ENCODE measurements at regions not wholly inside any gene's neighbourhood (a gene's known extent, or its start where the extent isn't known, plus 50 kb on each side); places are given as distances from the start of the nearest gene placed in this dataset.

DNA sequence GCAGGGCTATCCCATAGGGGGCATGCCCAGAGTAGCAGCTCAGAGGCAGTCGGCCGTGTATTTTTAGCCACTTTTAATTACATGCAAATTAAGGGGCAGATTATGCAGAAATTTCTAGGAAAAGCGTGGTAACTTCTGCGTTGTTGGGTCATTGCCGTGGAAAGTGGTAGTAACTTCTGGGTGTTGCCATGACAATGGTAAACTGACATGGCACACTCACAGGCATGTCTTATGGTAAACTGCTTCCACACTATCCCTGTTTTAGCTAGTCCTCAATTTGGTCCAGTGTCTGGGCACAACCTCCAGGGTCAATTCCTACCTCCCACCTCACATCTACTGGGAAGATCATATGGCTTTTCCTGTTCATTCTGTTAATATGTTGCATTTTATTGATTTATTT, 428.9 kb upstream of the FANCL start:
- CTCF ChIA-PET, result no interaction called here
- H3K36me3 ChIP-seq (ENCODE audit: control insufficient read depth, insufficient read depth, low read length), result no peaks in the 10 kb centered on the region
- TF ChIP-seq CTCF (IDR thresholded peaks at IDR 0.05; ENCODE audit: insufficient read depth, low read depth, low read length), result no peak
- no peak overlapping the region for H3K4me3 ChIP-seq (ENCODE audit: low read depth, low read length)
- H3K27me3 ChIP-seq (ENCODE audit: control insufficient read depth, insufficient read depth, low read length), result no peaks in the 10 kb centered on the region
- no peak for DNase-seq (ENCODE audit: low read depth)
- POLR2A ChIA-PET, result no interaction called here

GRCh38 chr2:58667137-58667774, 426.1 kb upstream of the FANCL start:
- H3K36me3 ChIP-seq (ENCODE audit: control insufficient read depth, insufficient read depth, low read length), result no peaks in the 10 kb centered on the region
- ChIA-PET CTCF (interaction anchor here (0.6 to 1.2 kb wide), 2 partner anchors 24 to 96 kb away, joined by 3 read pairs; no protein-coding TSS in a partner anchor), POLR2A (no interaction called here)
- no peak for TF ChIP-seq CTCF (IDR thresholded peaks at IDR 0.05; ENCODE audit: insufficient read depth, low read depth, low read length)
- no peaks in the 10 kb centered on the region for H3K27me3 ChIP-seq (ENCODE audit: control insufficient read depth, insufficient read depth, low read length)
- no peak for DNase-seq (ENCODE audit: low read depth)
- no peak overlapping the region for H3K4me3 ChIP-seq (ENCODE audit: low read depth, low read length)

DNA sequence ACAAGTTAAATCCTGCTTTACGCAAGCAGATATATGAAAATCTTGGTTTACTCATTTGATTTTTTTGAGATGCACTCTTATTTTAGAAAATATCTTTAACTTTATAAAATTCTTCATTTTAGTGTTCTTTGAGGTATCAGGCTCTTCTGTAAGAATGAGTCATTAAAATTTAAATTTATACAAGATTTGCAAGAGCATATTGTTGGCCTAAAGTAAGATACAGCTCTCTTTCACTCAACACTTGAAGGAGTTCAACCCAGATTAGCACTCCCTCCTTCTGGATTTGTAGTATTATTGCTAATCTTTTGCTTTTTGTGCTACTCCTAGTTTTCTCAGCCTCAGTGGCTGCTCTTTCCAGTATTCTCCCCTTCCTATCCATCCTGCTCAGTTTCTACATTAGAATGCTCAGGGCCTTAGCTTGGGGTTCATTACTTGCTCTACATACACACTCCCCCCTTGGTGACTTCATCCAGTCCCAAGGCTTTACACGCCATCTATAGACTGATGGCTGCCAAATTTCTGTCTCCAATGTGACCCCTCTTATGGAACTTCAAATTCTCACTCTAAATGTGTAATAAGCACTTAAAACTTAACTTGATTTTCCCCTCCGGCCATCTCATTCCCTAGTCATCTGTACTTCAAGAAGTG, 425.3 kb upstream of the FANCL start:
- Histone ChIP-seq H3K4me3 (ENCODE audit: low read depth, low read length) (no peak overlapping the region), H3K27me3 (ENCODE audit: control insufficient read depth, insufficient read depth, low read length) (no peaks in the 10 kb centered on the region), H3K36me3 (ENCODE audit: control insufficient read depth, insufficient read depth, low read length) (no peaks in the 10 kb centered on the region)
- POLR2A ChIA-PET, result no interaction called here
- no peak for DNase-seq (ENCODE audit: low read depth)
- CTCF ChIA-PET, result interaction anchor here (0.6 to 1.2 kb wide), 2 partner anchors 25 to 95 kb away, joined by 3 read pairs; no protein-coding TSS in a partner anchor
- no peak for TF ChIP-seq CTCF (IDR thresholded peaks at IDR 0.05; ENCODE audit: insufficient read depth, low read depth, low read length)

- H3K36me3 ChIP-seq (ENCODE audit: control insufficient read depth, insufficient read depth, low read length), result no peaks in the 10 kb centered on the region
- DNase-seq (ENCODE audit: low read depth), result no peak
- POLR2A ChIA-PET, result no interaction called here
- H3K4me3 ChIP-seq (ENCODE audit: low read depth, low read length), result no peak overlapping the region
- CTCF ChIA-PET, result interaction anchor here (0.6 kb wide), 1 partner anchor 77 kb away, joined by 6 read pairs; no protein-coding TSS in a partner anchor
- no peak for TF ChIP-seq CTCF (IDR thresholded peaks at IDR 0.05; ENCODE audit: insufficient read depth, low read depth, low read length)
- no peaks in the 10 kb centered on the region for H3K27me3 ChIP-seq (ENCODE audit: control insufficient read depth, insufficient read depth, low read length)
These were observed 424.0 kb upstream of the FANCL start for GRCh38 chr2:58665154-58665553.

- no peak overlapping the region for H3K4me3 ChIP-seq (ENCODE audit: low read depth, low read length)
- CTCF ChIA-PET, result interaction anchor here (0.6 kb wide), 1 partner anchor 77 kb away, joined by 6 read pairs; no protein-coding TSS in a partner anchor
- DNase-seq (ENCODE audit: low read depth), result no peak
- no peak for TF ChIP-seq CTCF (IDR thresholded peaks at IDR 0.05; ENCODE audit: insufficient read depth, low read depth, low read length)
- H3K36me3 ChIP-seq (ENCODE audit: control insufficient read depth, insufficient read depth, low read length), result no peaks in the 10 kb centered on the region
- POLR2A ChIA-PET, result no interaction called here
- H3K27me3 ChIP-seq (ENCODE audit: control insufficient read depth, insufficient read depth, low read length), result no peaks in the 10 kb centered on the region
These were observed 423.5 kb upstream of the FANCL start for GRCh38 chr2:58664523-58665151.
